ENCODE measurements at regions not wholly inside any gene's neighbourhood (a gene's known extent, or its start where the extent isn't known, plus 50 kb on each side); places are given as distances from the start of the nearest gene placed in this dataset.
"Not testable (repeated sequence)": the region's sequence is repeated elsewhere in the genome, so short reads cannot be mapped to it uniquely, and the experiment has no call there.

GRCh38 chrX:96433409-96434077 lies 251.1 kb upstream of the DIAPH2 start:
- DNase-seq, result no peak

GRCh38 chrX:96435378-96436035 lies 249.1 kb upstream of the DIAPH2 start:
- DNase-seq, result no peak

GRCh38 chrX:96436105-96436504 lies 248.5 kb upstream of the DIAPH2 start:
- DNase-seq, result no peak

DNA sequence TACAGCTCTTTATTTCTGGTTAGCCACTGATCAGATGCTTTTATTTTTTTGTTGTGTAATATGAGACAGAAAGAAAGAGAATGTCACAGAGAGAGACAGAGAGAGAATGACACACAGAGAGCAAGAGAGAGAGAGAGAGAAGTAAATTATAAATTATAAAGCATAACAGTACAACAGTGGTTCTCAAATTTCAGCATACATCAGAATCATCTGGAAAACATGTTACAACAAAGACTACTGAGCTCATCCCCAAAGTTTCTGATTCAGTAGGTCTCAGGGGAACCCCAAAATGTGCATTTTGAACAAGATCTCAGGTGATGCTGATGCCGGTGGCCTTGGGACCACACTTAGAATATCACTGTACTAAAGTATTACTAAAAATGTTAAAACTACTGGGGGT lies 245.8 kb upstream of the DIAPH2 start:
- DNase-seq, result no peak

GRCh38 chrX:96440941-96441340 lies 243.7 kb upstream of the DIAPH2 start:
- no peak for DNase-seq

DNA sequence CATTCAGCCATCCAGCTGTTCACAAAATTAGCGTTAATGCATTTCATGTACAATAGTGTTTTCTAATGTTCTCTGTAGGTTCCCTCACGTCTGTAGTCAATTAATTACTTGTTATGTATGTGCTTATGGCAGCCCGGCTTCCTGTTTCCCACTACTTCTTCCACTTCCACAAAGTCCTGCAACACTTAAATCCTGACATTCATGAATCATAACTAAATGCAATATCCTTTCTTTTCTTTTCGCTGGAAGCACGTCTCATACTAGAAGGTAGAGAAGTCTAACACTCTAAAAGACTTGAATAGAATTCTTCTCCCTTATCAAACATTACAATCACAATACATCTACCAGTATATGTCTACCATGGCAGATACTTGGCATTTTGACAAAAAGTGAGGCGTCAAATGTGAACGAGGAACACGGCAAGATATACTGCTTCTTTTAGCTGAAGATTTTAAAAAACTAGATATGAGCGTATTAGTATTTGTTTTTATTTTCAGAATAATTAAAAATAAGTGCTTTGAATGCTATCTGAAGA lies 239.0 kb upstream of the DIAPH2 start:
- no peak for DNase-seq

- no peak for DNase-seq
Observed at GRCh38 chrX:96446524-96446923, 238.1 kb upstream of the DIAPH2 start.

- DNase-seq, result no peak
Observed at GRCh38 chrX:96447161-96447560, 237.5 kb upstream of the DIAPH2 start.

DNA sequence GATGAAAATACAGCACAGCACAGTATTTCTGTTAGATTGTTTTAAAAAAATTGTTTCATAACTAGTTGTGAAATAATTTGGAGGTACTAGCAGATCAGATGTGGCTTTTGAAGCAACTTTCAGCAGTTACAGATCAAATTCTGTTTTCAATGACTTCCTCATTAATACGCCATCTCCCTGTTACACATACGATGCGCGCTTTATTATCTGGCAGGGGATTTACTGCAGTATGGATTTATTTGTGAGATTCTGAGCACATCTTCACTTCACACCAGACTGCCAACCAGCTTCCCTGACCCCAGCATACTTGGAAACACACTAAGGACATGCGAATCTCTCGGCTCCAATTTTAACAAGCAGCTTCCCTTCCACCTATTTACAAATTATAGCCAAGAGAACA lies 235.5 kb upstream of the DIAPH2 start:
- no peak for DNase-seq

- DNase-seq, result no peak
Observed at GRCh38 chrX:96449896-96450295, 234.7 kb upstream of the DIAPH2 start.

- no peak for DNase-seq
Observed at GRCh38 chrX:96453139-96453538, 231.5 kb upstream of the DIAPH2 start.

DNA sequence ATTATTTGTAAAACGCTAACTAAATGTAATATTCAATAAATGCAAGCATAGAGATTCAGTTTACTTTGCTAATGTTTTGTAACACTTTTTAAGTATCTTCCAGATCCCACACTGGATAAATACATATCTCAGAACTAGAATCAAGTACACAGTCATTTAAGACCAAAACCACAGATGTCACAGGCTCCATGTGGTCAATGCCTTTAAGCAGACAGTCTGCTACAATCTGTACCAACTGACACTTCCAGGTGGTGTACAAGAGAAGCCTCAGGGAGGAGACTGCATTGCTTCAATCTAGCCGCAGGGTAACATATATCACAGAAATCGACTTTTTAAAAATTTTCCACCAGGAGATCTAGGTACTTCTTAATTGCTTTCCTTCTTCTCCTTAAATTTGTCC lies 229.6 kb upstream of the DIAPH2 start:
- no peak for DNase-seq

GRCh38 chrX:96464880-96465558 lies 219.6 kb upstream of the DIAPH2 start:
- no peak for DNase-seq

GRCh38 chrX:96474029-96474740 lies 210.5 kb upstream of the DIAPH2 start:
- no peak for DNase-seq

DNA sequence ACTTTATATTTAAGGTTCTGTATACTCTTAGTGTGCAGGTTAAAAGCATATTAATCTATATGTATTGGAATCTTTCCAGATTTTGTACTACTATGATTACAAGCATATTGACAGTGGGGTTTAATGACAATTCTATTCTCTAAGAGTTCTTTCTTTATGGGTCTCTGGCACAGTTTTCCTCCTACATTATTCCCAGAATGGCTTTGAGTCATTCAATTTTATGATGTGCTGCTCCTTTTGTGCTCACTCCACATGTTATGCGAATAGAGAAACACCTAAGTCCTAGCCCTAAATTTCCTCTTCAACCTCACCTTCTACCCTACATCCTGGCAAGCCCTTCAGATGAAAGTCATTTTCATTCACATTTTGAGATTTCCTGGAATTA lies 209.9 kb upstream of the DIAPH2 start:
- no peak for DNase-seq

GRCh38 chrX:96480081-96480480 lies 204.6 kb upstream of the DIAPH2 start:
- no peak for DNase-seq

DNA sequence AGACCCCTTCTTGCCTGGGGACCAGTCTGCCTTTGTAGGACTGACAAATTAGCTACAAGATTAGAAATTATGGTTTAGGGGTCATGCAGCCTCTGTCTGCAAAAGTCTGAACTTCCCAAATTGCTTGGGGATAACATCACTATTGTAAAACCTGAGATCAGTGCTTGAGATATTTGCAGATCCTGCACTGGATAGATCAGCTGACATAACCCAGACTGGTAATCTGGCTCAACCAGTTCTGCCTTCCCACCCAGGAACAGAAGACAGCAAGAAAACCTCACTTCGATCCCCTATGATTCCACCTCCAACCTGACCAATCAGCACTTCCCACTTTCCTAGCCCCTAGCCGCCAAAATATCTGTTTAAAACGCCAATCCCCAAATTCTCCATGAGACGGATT lies 202.8 kb upstream of the DIAPH2 start:
- DNase-seq, result no peak

- no peak for DNase-seq
Observed at GRCh38 chrX:96483647-96484160, 200.9 kb upstream of the DIAPH2 start.

- not testable (repeated sequence) for DNase-seq
Observed at GRCh38 chrX:96486687-96487086, 198.0 kb upstream of the DIAPH2 start.

- DNase-seq, result no peak
Observed at GRCh38 chrX:96502507-96502906, 182.1 kb upstream of the DIAPH2 start.

- not testable (repeated sequence) for DNase-seq
Observed at GRCh38 chrX:96529386-96529785, 155.3 kb upstream of the DIAPH2 start.

DNA sequence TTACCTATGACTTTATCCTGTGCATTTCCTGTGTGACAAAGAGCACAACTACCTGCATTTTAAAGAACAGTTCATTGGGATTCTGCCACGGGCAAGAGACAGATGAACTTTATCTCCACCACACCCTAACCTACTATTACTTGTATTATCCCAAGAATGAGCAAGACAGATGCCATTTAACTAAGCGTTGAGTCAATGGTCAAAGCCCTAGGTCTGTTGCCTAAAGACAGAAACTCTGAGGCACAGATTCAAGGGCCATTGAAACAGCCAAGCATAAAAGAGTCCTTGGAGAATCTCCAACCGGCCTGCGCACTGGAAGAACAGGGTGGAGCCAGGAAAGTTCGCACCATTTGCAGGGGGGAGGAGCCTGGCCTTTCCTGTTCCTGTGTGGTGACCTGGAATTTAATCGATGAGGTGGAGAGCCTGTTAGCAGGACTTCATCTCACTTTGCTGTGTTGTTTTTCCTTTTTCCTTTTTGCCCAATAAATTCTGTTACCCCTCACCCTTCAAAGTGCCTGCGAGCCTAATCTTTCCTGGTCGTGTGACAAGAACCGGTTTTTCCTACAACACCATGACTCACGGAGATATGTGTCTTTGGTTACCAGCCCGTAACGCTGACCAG lies 146.4 kb upstream of the DIAPH2 start:
- DNase-seq, result no peak

Data from activated CD4-positive, alpha-beta T cell treated with anti-CD3 and anti-CD28 coated beads for 48 hours (primary cell).